WTC11 (cell line): ENCODE measurements at regions not wholly inside any gene's neighbourhood (a gene's known extent, or its start where the extent isn't known, plus 50 kb on each side); places are given as distances from the start of the nearest gene placed in this dataset.

Experiments used
- ATAC-seq: fragments of 200-7000 bp; cut with Tn5 transposase; 2 replicates; pipeline ENCODE4 v1.10.0; 2021; ENCODE audit warnings: mild to moderate bottlenecking, moderate library complexity
- CTCF ChIA-PET: fragments of 300-600 bp; sonication (Branson Sonifier 250); formaldehyde crosslinking; loops from one replicate; lab custom pipeline; 2021; ENCODE audit warnings: antibody characterized with exemption; lab: Charles Lee
- POLR2A ChIA-PET: fragments of 350-600 bp; sonication (Branson Sonifier 250); formaldehyde crosslinking; loops from one replicate; lab custom pipeline; 2021; ENCODE audit warnings: antibody characterized with exemption; lab: Charles Lee
- DNase-seq: peaks from one replicate; pipeline ENCODE4 v3.0.0; 2021; ENCODE audit warnings: low spot score
- H3K27ac Mint-ChIP-seq: 2 replicates; pipeline ENCODE4 v1.8.0; 2021; ENCODE audit warnings: mixed read lengths
- H3K27me3 Mint-ChIP-seq: 2 replicates; pipeline ENCODE4 v1.8.0; 2021; ENCODE audit warnings: low read depth, mild to moderate bottlenecking, moderate library complexity, mixed read lengths
- H3K36me3 Mint-ChIP-seq: 2 replicates; pipeline ENCODE4 v1.8.0; 2021; ENCODE audit warnings: mixed read lengths
- H3K4me1 Mint-ChIP-seq: 2 replicates; pipeline ENCODE4 v1.8.0; 2022; ENCODE audit warnings: mixed read lengths
- H3K4me3 Mint-ChIP-seq: 2 replicates; pipeline ENCODE4 v1.8.0; 2021; ENCODE audit warnings: mild to moderate bottlenecking, moderate library complexity, mixed read lengths
- H3K9me3 Mint-ChIP-seq: 2 replicates; pipeline ENCODE4 v1.8.0; 2021; ENCODE audit warnings: mixed read lengths
- ATF3 ChIP-seq: sonication (generic); formaldehyde crosslinking; conservative IDR thresholded peaks from 2 replicates; pipeline ENCODE4 v1.8.1; 2022; ENCODE audit warnings: mild to moderate bottlenecking, missing genetic modification reagents
- CBFB ChIP-seq: sonication (generic); formaldehyde crosslinking; IDR thresholded peaks from 2 replicates; pipeline ENCODE4 v1.8.1; 2022; ENCODE audit warnings: mild to moderate bottlenecking, low read depth, missing genetic modification reagents
- CDX4 ChIP-seq: fragments of 250-450 bp; sonication (Bioruptor Pico); IDR thresholded peaks from 2 replicates; pipeline ENCODE4 v1.9.0; 2021; ENCODE audit warnings: moderate library complexity, mild to moderate bottlenecking, inconsistent platforms, borderline replicate concordance
- E2F5 ChIP-seq: sonication (generic); formaldehyde crosslinking; IDR thresholded peaks from 2 replicates; pipeline ENCODE4 v1.8.1; 2022; ENCODE audit warnings: mild to moderate bottlenecking, moderate library complexity, missing genetic modification reagents
- ESRRA ChIP-seq: sonication (generic); formaldehyde crosslinking; IDR thresholded peaks from 2 replicates; pipeline ENCODE4 v1.8.1; 2022; ENCODE audit warnings: mild to moderate bottlenecking, missing genetic modification reagents, borderline replicate concordance
- HMGA2 ChIP-seq: fragments of 250-450 bp; sonication (Bioruptor Pico); IDR thresholded peaks from 2 replicates; pipeline ENCODE4 v1.4.0; 2021; ENCODE audit warnings: mild to moderate bottlenecking, moderate library complexity
- IRF1 ChIP-seq: sonication (generic); formaldehyde crosslinking; IDR thresholded peaks from 2 replicates; pipeline ENCODE4 v1.8.0; 2023; ENCODE audit warnings: missing genetic modification reagents
- JAZF1 ChIP-seq: fragments of 250-450 bp; sonication (Bioruptor Pico); IDR thresholded peaks from 2 replicates; pipeline ENCODE4 v1.9.0; 2021; ENCODE audit warnings: moderate library complexity, mild to moderate bottlenecking, inconsistent platforms
- MAX ChIP-seq: sonication (generic); formaldehyde crosslinking; IDR thresholded peaks from 2 replicates; pipeline ENCODE4 v1.8.0; 2022; ENCODE audit warnings: mild to moderate bottlenecking, missing genetic modification reagents
- MLX ChIP-seq: sonication (generic); formaldehyde crosslinking; IDR thresholded peaks from 2 replicates; pipeline ENCODE4 v1.8.1; 2023; ENCODE audit warnings: mild to moderate bottlenecking, missing genetic modification reagents, moderate library complexity
- NFATC4 ChIP-seq: fragments of 250-450 bp; sonication (Bioruptor Pico); IDR thresholded peaks from 2 replicates; pipeline ENCODE4 v1.9.0; 2021; ENCODE audit warnings: mild to moderate bottlenecking
- NFYB ChIP-seq: sonication (generic); formaldehyde crosslinking; conservative IDR thresholded peaks from 2 replicates; pipeline ENCODE4 v1.8.0; 2022; ENCODE audit warnings: low read depth, missing genetic modification reagents
- NR3C1 ChIP-seq: sonication (generic); formaldehyde crosslinking; conservative IDR thresholded peaks from 2 replicates; pipeline ENCODE4 v1.8.1; 2023; ENCODE audit warnings: low read depth, mild to moderate bottlenecking, missing genetic modification reagents
- TEAD1 ChIP-seq: sonication (generic); formaldehyde crosslinking; IDR thresholded peaks from 2 replicates; pipeline ENCODE4 v1.8.0; 2022; ENCODE audit warnings: mild to moderate bottlenecking, missing genetic modification reagents
- ZBTB21 ChIP-seq: sonication (generic); formaldehyde crosslinking; IDR thresholded peaks from 2 replicates; pipeline ENCODE4 v1.8.1; 2023; ENCODE audit warnings: mild to moderate bottlenecking, missing genetic modification reagents, borderline replicate concordance
- ZBTB43 ChIP-seq: sonication (generic); formaldehyde crosslinking; IDR thresholded peaks from 2 replicates; pipeline ENCODE4 v1.8.1; 2023; ENCODE audit warnings: mild to moderate bottlenecking, missing genetic modification reagents
- ZNF232 ChIP-seq: sonication (generic); formaldehyde crosslinking; IDR thresholded peaks from 2 replicates; pipeline ENCODE4 v1.8.0; 2022; ENCODE audit warnings: mild to moderate bottlenecking, missing genetic modification reagents
- ZNF423 ChIP-seq: fragments of 250-450 bp; sonication (Bioruptor Pico); IDR thresholded peaks from 2 replicates; pipeline ENCODE4 v2.1.2; 2022; ENCODE audit warnings: mild to moderate bottlenecking, moderate library complexity
- ZNF425 ChIP-seq: fragments of 250-450 bp; sonication (Bioruptor Pico); conservative IDR thresholded peaks from 2 replicates; pipeline ENCODE4 v1.9.0; 2021; ENCODE audit warnings: mild to moderate bottlenecking

GRCh38 chr2:143850084-143850483 is 669.8 kb downstream of the ZEB2 start:
- Mint-ChIP-seq H3K9me3 (no peaks in the 10 kb centered on the region), H3K27ac (no peak overlapping the region), H3K4me3 (no peak overlapping the region)
- TF ChIP-seq CBFB (CRISPR knock-in tag) (no peak), MLX (no peak), ATF3 (no peak), CDX4 (CRISPR knock-in tag) (no peak), NR3C1 (CRISPR knock-in tag) (no peak), MAX (no peak), HMGA2 (CRISPR knock-in tag) (no peak), ZBTB43 (CRISPR knock-in tag) (no peak)
- TF ChIP-seq, all 79 proteins: peak for 0
- Mint-ChIP-seq H3K4me1 (peaks cover 14% of the 10 kb centered on the region), H3K27me3 (no peaks in the 10 kb centered on the region; the same call in 1 of the 2 replicates), H3K36me3 (no peaks in the 10 kb centered on the region)
- ATAC-seq: no peak
- POLR2A ChIA-PET: no interaction called here
- no peak for DNase-seq
- CTCF ChIA-PET: no interaction called here

GRCh38 chr2:143847257-143847656 is 672.7 kb downstream of the ZEB2 start:
- Mint-ChIP-seq H3K36me3 (no peaks in the 10 kb centered on the region), H3K4me1 (peaks cover 6% of the 10 kb centered on the region; the same call in 1 of the 2 replicates), H3K9me3 (no peaks in the 10 kb centered on the region), H3K4me3 (no peak overlapping the region), H3K27ac (no peak overlapping the region), H3K27me3 (no peaks in the 10 kb centered on the region; the same call in 1 of the 2 replicates)
- ATAC-seq (no peak), DNase-seq (no peak)
- TF ChIP-seq ZNF425 (CRISPR knock-in tag): no peak
- TF ChIP-seq JAZF1 (CRISPR knock-in tag): no peak
- TF ChIP-seq E2F5 (CRISPR knock-in tag): no peak
- TF ChIP-seq ZNF423 (CRISPR knock-in tag): no peak
- no peak for TF ChIP-seq NFYB (CRISPR knock-in tag)
- TF ChIP-seq ESRRA (CRISPR knock-in tag): no peak
- no peak for TF ChIP-seq TEAD1 (CRISPR knock-in tag)
- no peak for TF ChIP-seq NFATC4 (CRISPR knock-in tag)
- TF ChIP-seq ZBTB21 (CRISPR knock-in tag): no peak
- TF ChIP-seq IRF1 (CRISPR knock-in tag): no peak
- no peak for TF ChIP-seq ZNF232 (CRISPR knock-in tag)
- POLR2A ChIA-PET: interaction anchor here (0.6 to 0.7 kb wide), 2 partner anchors 139 to 781 kb away, joined by 5 to 6 read pairs; no protein-coding TSS in a partner anchor
- CTCF ChIA-PET: no interaction called here
